Panc1 (cell line): ENCODE measurements at regions not wholly inside any gene's neighbourhood (a gene's known extent, or its start where the extent isn't known, plus 50 kb on each side); places are given as distances from the start of the nearest gene placed in this dataset.

Experiments
- ATAC-seq: fragments of 200-7000 bp; cut with Tn5 transposase; 2 replicates; pipeline ENCODE4 v1.9.1; 2020; ENCODE audit warnings: mild to moderate bottlenecking, moderate library complexity
- BruUV-seq: library from RNA; stranded (reverse); fragments of 400-500 nt; replicated peaks from 2 replicates; lab custom pipeline; 2021; lab: Mats Ljungman, UMichigan
- CTCF ChIA-PET: fragments of 300-600 bp; sonication (Branson Sonifier 250); formaldehyde crosslinking; loops from one replicate; lab custom pipeline; 2022; ENCODE audit warnings: antibody characterized with exemption; lab: Charles Lee
- POLR2A ChIA-PET: fragments of 300-600 bp; sonication (Branson Sonifier 250); formaldehyde crosslinking; loops from one replicate; lab custom pipeline; 2022; ENCODE audit warnings: antibody characterized with exemption; lab: Charles Lee
- DNase-seq: peaks from one replicate; pipeline ENCODE4 v3.0.0-alpha.2; 2010; ENCODE audit warnings: low read depth, low spot score
- H3K27ac ChIP-seq: 2 replicates; pipeline ENCODE4 v1.5.1; 2011; ENCODE audit warnings: mild to moderate bottlenecking, low read length, inconsistent platforms
- H3K27me3 ChIP-seq: fragments of 200-500 bp; sonication (Bioruptor generic); 2 replicates; pipeline ENCODE4 v1.6.0; 2014; ENCODE audit warnings: low read length, inconsistent platforms; ENCODE audit not compliant: control insufficient read depth, insufficient read depth
- H3K36me3 ChIP-seq: fragments of 200-500 bp; sonication (Bioruptor generic); 2 replicates; pipeline ENCODE4 v1.5.1; 2014; ENCODE audit warnings: inconsistent platforms, mild to moderate bottlenecking, low read length, moderate library complexity; ENCODE audit not compliant: control insufficient read depth, insufficient read depth
- H3K4me1 ChIP-seq: 2 replicates; pipeline ENCODE4 v1.5.1; 2011; ENCODE audit warnings: inconsistent platforms, mild to moderate bottlenecking, low read length, moderate library complexity; ENCODE audit not compliant: control insufficient read depth, insufficient read depth
- H3K4me3 ChIP-seq, 2 experiments: 2 replicates each; pipeline ENCODE4 v1.5.1; 2011 to 2012; ENCODE audit warnings: low read depth in 2 of 2, low read length in 2 of 2, mild to moderate bottlenecking in 2 of 2, inconsistent platforms in 1 of 2, moderate library complexity in 1 of 2
- H3K9me3 ChIP-seq: fragments of 200-500 bp; sonication (Bioruptor generic); 2 replicates; pipeline ENCODE4 v1.5.1; 2014; ENCODE audit warnings: low read depth, mild to moderate bottlenecking, inconsistent platforms, low read length, moderate library complexity; ENCODE audit not compliant: control insufficient read depth, insufficient read depth
- POLR2AphosphoS5 ChIP-seq: IDR thresholded peaks from 2 replicates; pipeline ENCODE4 v1.6.1; 2012; ENCODE audit warnings: mild to moderate bottlenecking, low read depth, low read length, moderate library complexity
- REST ChIP-seq, 2 experiments: IDR thresholded peaks; 2 replicates each; pipeline ENCODE4 v1.6.1; 2011 to 2012; ENCODE audit warnings: low read depth in 2 of 2, control low read depth in 1 of 2, low read length in 1 of 2, mild to moderate bottlenecking in 1 of 2, moderate library complexity in 1 of 2; ENCODE audit not compliant: insufficient read depth in 1 of 2
- SIN3A ChIP-seq: IDR thresholded peaks from 2 replicates; pipeline ENCODE4 v1.6.1; 2012; ENCODE audit warnings: low read depth, mild to moderate bottlenecking, low read length, moderate library complexity, borderline replicate concordance; ENCODE audit not compliant: insufficient read depth
- TCF7L2 ChIP-seq: IDR thresholded peaks from 2 replicates; pipeline ENCODE4 v1.6.1; 2011; ENCODE audit warnings: mild to moderate bottlenecking, low read depth, low read length, inconsistent platforms
- in situ Hi-C: cut with HindIII; loops from 2 replicates; pipeline ENCODE4 v1.10.0; 2016; ENCODE audit warnings: low sequenced_read_pairs, low pct_unique_long_range_greater_than_20kb
- intact Hi-C: fragments of 100-400 bp; cut with micrococcal nuclease; formaldehyde crosslinking; loops from one replicate; pipeline ENCODE4 v1.10.0; 2022; ENCODE audit not compliant: unreplicated experiment
- TF ChIP-seq, protein P1 (sequence below): fragments of 450-650 bp; IDR thresholded peaks from 2 replicates; pipeline ENCODE4 v1.5.1; 2017; ENCODE audit warnings: mild to moderate bottlenecking

GRCh38 chr12:71281425-71281824, 123.6 kb upstream of the TSPAN8 start:
- BruUV-seq = no TSS peak
- H3K27me3 ChIP-seq = no peaks in the 10 kb centered on the region
- no peak for TF ChIP-seq POLR2AphosphoS5
- no peak for TF ChIP-seq REST (IDR thresholded peaks at IDR 0.05; ENCODE audit: insufficient read depth in 1 of 2, low read depth in 2 of 2, low read length in 1 of 2)
- TF ChIP-seq SIN3A = no peak
- TF ChIP-seq, protein P1, sequence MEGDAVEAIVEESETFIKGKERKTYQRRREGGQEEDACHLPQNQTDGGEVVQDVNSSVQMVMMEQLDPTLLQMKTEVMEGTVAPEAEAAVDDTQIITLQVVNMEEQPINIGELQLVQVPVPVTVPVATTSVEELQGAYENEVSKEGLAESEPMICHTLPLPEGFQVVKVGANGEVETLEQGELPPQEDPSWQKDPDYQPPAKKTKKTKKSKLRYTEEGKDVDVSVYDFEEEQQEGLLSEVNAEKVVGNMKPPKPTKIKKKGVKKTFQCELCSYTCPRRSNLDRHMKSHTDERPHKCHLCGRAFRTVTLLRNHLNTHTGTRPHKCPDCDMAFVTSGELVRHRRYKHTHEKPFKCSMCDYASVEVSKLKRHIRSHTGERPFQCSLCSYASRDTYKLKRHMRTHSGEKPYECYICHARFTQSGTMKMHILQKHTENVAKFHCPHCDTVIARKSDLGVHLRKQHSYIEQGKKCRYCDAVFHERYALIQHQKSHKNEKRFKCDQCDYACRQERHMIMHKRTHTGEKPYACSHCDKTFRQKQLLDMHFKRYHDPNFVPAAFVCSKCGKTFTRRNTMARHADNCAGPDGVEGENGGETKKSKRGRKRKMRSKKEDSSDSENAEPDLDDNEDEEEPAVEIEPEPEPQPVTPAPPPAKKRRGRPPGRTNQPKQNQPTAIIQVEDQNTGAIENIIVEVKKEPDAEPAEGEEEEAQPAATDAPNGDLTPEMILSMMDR = no peak
- no peak for TF ChIP-seq TCF7L2

GRCh38 chr12:71277866-71278265, 120.1 kb upstream of the TSPAN8 start:
- Histone ChIP-seq H3K9me3 (no peaks in the 10 kb centered on the region), H3K27ac (no peak overlapping the region), H3K4me1 (no peaks in the 10 kb centered on the region), H3K4me3 (no peak overlapping the region), H3K27me3 (no peaks in the 10 kb centered on the region), H3K36me3 (no peaks in the 10 kb centered on the region; the same call in 1 of the 2 replicates)
- ChIA-PET CTCF (no interaction called here), POLR2A (no interaction called here)
- no peak for DNase-seq
- intact Hi-C loops = no loop called here
- no peak for ATAC-seq
- in situ Hi-C loops = no loop called here
- no TSS peak for BruUV-seq
- no peak for TF ChIP-seq SIN3A
- TF ChIP-seq POLR2AphosphoS5 = no peak
- no peak for TF ChIP-seq TCF7L2

More at GRCh38 chr12:71281425-71281824, 123.6 kb upstream of the TSPAN8 start:
- ChIA-PET CTCF (no interaction called here), POLR2A (no interaction called here)
- intact Hi-C loops = no loop called here
- in situ Hi-C loops = no loop called here
- Histone ChIP-seq H3K9me3 (no peaks in the 10 kb centered on the region), H3K4me3 (no peak overlapping the region), H3K4me1 (no peaks in the 10 kb centered on the region), H3K36me3 (no peaks in the 10 kb centered on the region; the same call in 1 of the 2 replicates), H3K27ac (no peak overlapping the region)
- DNase-seq (no peak), ATAC-seq (no peak)

GRCh38 chr12:71276541-71276940, 118.7 kb upstream of the TSPAN8 start:
- DNase-seq = no peak
- no peaks in the 10 kb centered on the region for H3K27me3 ChIP-seq
- CTCF ChIA-PET = no interaction called here
- no peak overlapping the region for H3K27ac ChIP-seq
- no peaks in the 10 kb centered on the region for H3K4me1 ChIP-seq
- H3K4me3 ChIP-seq = no peak overlapping the region
- in situ Hi-C loops = no loop called here
- POLR2A ChIA-PET = no interaction called here
- ATAC-seq = no peak
- BruUV-seq = no TSS peak
- no peaks in the 10 kb centered on the region for H3K9me3 ChIP-seq
- H3K36me3 ChIP-seq = no peaks in the 10 kb centered on the region; the same call in 1 of the 2 replicates
- intact Hi-C loops = no loop called here
- TF ChIP-seq SIN3A (no peak), POLR2AphosphoS5 (no peak), TCF7L2 (no peak), REST (IDR thresholded peaks at IDR 0.05; ENCODE audit: insufficient read depth in 1 of 2, low read depth in 2 of 2, low read length in 1 of 2) (no peak)
- TF ChIP-seq, protein P1 = no peak
